Tibial nerve (tissue), 4 donors: ENCODE measurements at regions not wholly inside any gene's neighbourhood (a gene's known extent, or its start where the extent isn't known, plus 50 kb on each side); places are given as distances from the start of the nearest gene placed in this dataset.

Experiments
- CTCF ChIP-seq, 5 experiments: fragments of 200-600 bp in 3 of 5; fragments of 450-650 bp in 2 of 5; sonication (generic) in 3 of 5; IDR thresholded peaks; one replicate each; pipeline ENCODE4 v1.5.1; 2016 to 2019; ENCODE audit warnings: antibody characterized with exemption in 5 of 5, mild to moderate bottlenecking in 3 of 5, moderate library complexity in 2 of 5
- EP300 ChIP-seq, 2 donors: sonication (generic); formaldehyde crosslinking; IDR thresholded peaks; one replicate each; pipeline ENCODE4 v1.6.1; 2017; ENCODE audit warnings: antibody characterized with exemption in 2 of 2, mild to moderate bottlenecking in 1 of 2

- no peak for TF ChIP-seq CTCF (IDR thresholded peaks at IDR 0.05)
- no peak for TF ChIP-seq EP300 (IDR thresholded peaks at IDR 0.05)
Observed at GRCh38 chr9:118336250-118336942, 632.2 kb downstream of the TLR4 start.
